ENCODE measurements at regions not wholly inside any gene's neighbourhood (a gene's known extent, or its start where the extent isn't known, plus 50 kb on each side); places are given as distances from the start of the nearest gene placed in this dataset.

DNA sequence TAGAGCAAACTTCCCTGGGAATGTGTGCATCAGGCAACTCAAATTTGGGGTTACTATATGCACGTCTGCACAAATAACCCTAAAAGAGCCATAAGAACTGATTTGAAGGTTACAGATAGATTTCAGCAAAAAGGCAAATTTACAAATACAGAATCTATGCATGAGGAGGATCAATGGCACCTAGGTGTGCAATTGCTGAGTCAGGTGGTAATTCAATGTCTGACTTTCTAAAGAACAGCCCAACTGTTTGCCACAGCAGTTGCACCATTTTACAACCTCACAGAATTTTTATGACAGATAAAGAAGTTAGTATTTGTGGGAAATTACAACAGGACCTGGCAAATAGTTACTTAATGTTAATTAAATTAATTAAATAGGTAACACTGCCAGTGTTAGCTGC lies 405.5 kb downstream of the TMEM114 start:
- TF ChIP-seq CTCF (IDR thresholded peaks at IDR 0.05) (no peak), EZH2 (IDR thresholded peaks at IDR 0.05; ENCODE audit: borderline replicate concordance, insufficient read depth, low read depth, low read length, poor library complexity, severe bottlenecking) (no peak)
